GM19455 (cell line): ENCODE measurements at regions not wholly inside any gene's neighbourhood (a gene's known extent, or its start where the extent isn't known, plus 50 kb on each side); places are given as distances from the start of the nearest gene placed in this dataset.

Source experiments
- ATAC-seq: cut with Tn5 transposase; IDR thresholded peaks from one replicate; pipeline ENCODE4 v1.9.1; 2021; ENCODE audit not compliant: unreplicated experiment

- no peak for ATAC-seq
Measured at GRCh38 chr10:125514206-125515162, 168.5 kb downstream of the TEX36 start.

GRCh38 chr10:125513429-125514182 is 169.4 kb downstream of the TEX36 start:
- ATAC-seq = no peak

- ATAC-seq = no peak
Measured at GRCh38 chr10:125510998-125511397, 172.0 kb downstream of the TEX36 start.

- ATAC-seq = no peak
Measured at GRCh38 chr10:125505648-125506047, 177.3 kb downstream of the TEX36 start.

- no peak for ATAC-seq
Measured at GRCh38 chr10:125502276-125502675, 180.7 kb downstream of the TEX36 start.

- ATAC-seq = no peak
Measured at GRCh38 chr10:125495386-125495785, 187.6 kb downstream of the TEX36 start.

- ATAC-seq = no peak
Measured at GRCh38 chr10:125494651-125495239, 188.2 kb downstream of the TEX36 start.

- no peak for ATAC-seq
Measured at GRCh38 chr10:125491381-125491780, 191.6 kb downstream of the TEX36 start.

GRCh38 chr10:125489731-125490130 is 193.2 kb downstream of the TEX36 start:
- ATAC-seq = no peak

GRCh38 chr10:125485665-125486064 is 197.3 kb downstream of the TEX36 start:
- ATAC-seq = no peak

- ATAC-seq = no peak
Measured at GRCh38 chr10:125484035-125484732, 198.8 kb downstream of the TEX36 start.

GRCh38 chr10:125482637-125483036 is 200.3 kb downstream of the TEX36 start:
- no peak for ATAC-seq

- no peak for ATAC-seq
Measured at GRCh38 chr10:125482108-125482507, 200.9 kb downstream of the TEX36 start.

GRCh38 chr10:125479059-125479458 is 203.9 kb downstream of the TEX36 start:
- ATAC-seq = no peak

- ATAC-seq = no peak
Measured at GRCh38 chr10:125475815-125476214, 207.1 kb downstream of the TEX36 start.

- ATAC-seq = no peak
Measured at GRCh38 chr10:125473143-125473793, 209.7 kb downstream of the TEX36 start.

GRCh38 chr10:125472010-125472607 is 210.9 kb downstream of the TEX36 start:
- no peak for ATAC-seq

- no peak for ATAC-seq
Measured at GRCh38 chr10:125468278-125468677, 214.7 kb downstream of the TEX36 start.

GRCh38 chr10:125466685-125467084 is 216.3 kb downstream of the TEX36 start:
- ATAC-seq = no peak

- ATAC-seq = no peak
Measured at GRCh38 chr10:125462845-125463244, 220.1 kb downstream of the TEX36 start.
